HG03442 (cell line): ENCODE measurements at regions not wholly inside any gene's neighbourhood (a gene's known extent, or its start where the extent isn't known, plus 50 kb on each side); places are given as distances from the start of the nearest gene placed in this dataset.
"Not testable (repeated sequence)": the region's sequence is repeated elsewhere in the genome, so short reads cannot be mapped to it uniquely, and the experiment has no call there.

Experiments
- ATAC-seq: cut with Tn5 transposase; IDR thresholded peaks from one replicate; pipeline ENCODE4 v1.9.1; 2021; ENCODE audit warnings: mild to moderate bottlenecking, moderate library complexity; ENCODE audit not compliant: unreplicated experiment

DNA sequence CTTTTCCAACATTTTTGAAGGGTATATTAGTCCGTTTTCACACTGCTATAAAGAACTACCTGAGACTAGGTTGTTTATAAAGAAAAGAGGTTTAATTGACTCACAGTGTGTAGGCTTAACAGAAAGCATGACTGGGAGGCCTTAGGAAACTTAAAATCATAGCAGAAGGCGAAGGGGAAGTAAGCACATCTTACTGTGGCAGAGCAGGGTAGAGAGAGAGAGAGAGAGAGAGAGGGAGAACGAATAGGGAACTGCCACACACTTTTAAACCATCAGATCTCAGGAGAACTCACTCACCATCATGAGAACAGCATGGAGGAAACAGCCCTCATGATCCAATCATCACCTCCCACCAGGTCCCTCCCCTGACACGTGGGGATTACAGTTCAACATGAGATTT is 420.3 kb downstream of the SOCS6 start:
- no peak for ATAC-seq

DNA sequence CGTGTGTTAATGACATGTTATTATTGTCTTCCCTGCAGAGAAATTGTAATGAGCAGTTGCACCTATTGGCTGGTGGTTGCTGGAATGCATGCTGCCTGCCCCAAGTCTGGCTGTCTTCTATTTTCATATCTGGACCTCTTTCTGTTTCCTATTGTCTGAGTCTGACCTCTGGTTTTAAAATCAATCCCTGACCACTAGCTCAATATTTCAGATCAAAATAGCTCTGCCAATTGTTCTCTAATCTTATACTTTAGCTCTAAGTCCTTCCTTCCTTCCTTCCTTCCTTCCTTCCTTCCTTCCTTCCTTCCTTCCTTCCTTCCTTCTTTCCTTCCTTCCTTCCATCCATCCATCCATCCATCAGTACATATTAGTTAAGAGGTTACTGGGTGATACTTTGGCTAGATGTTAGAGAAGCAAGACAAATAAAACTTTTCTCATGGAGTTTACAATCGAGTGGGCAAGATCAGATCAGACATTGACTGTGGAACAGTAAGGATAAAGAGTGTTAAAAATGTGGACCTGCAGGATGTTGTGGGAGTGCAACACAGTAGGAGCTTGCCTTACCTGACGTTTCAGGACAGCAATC is 417.1 kb downstream of the SOCS6 start:
- no peak for ATAC-seq

DNA sequence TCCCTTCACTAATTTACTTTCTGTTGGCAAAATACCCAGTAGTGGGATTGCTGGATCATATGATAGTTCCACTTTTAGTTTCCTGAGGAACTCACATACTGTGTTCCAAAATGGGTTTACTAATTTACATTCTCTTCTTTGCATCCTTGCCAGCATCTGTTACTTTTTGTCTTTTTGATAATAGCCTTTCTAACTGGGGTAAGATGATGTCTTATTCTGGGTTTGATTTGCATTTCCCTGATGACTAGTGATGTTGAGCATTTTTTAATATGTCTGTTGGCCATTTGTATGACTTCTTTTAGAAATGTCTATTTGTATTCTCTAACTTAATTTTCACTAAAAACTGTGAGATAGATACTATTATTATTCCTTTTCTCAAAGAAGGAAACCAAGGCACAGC is 411.7 kb downstream of the SOCS6 start:
- ATAC-seq: no peak

DNA sequence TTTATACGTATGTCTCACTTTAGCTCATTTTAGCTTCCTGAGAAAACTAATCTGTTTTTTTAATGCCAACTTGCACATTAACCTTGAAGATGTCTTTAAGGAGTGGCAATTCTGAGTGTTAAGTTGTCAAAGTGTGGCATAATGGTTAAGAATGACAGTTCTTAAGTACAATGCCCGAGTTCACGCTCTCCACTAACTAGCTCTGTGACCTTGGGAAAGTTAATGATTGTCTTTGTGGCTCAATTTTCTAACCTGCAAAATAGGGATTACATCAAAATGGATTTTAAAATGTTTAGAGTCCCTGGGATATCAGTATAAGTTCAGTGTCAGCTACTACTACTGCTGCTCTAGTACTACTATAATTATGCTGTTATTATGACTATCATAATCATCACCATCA is 409.7 kb downstream of the SOCS6 start:
- ATAC-seq: no peak

DNA sequence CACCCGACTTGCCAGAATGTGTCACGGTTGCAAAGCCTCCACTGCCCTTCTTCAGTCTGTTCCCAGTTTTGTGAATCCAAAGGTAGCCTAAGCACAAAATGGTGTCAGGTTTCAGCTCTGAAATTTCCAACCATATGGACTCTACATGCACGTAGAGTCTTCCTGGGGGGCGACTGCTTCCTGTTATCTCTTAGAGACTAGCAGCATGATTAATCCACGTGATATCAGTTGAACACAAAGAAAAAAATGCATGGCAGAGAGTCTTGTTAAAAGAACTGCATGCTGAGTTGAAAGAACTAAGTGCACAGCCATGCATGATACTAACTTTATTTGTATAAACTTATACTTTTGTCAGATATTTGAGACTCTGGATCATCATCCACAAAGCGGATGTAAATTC is 404.4 kb downstream of the SOCS6 start:
- no peak for ATAC-seq

DNA sequence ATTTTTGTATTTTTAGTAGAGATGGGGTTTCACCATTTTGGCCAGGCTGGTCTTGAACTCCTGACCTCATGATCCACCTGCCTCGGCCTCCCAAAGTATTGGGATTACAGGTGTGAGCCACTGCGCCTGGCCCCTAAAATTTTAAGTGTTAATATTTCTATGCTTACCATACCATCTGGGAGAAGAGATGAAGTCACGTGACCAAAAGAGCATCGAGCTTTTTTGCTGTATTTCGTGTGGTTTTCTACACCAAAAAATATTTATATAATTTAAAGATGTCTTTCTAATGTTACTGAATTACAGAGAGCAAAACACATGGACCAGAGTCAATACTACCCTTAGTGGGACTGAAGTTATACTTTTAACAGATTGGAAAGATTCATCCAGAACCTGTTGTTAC is 400.9 kb downstream of the SOCS6 start:
- ATAC-seq: not testable (repeated sequence)

DNA sequence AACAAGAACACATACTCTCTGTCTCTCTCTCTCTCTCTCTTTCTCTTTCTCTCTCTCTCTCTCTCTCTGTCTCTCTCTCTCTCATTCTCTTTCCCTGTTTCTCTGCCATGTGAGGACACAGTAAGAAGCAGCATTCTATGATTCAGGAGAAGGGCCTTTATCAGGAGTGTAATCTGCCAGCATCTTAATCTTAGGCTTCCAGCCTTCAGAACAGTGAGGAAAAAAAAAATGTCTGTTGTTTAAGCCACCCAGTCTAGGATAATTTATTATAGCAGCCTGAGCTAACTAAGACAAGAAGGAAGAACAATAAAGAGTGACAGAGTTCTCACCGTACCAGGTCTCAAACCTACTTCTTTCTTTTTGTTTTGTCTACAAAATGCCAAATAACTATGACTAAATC is 399.4 kb downstream of the SOCS6 start:
- no peak for ATAC-seq

DNA sequence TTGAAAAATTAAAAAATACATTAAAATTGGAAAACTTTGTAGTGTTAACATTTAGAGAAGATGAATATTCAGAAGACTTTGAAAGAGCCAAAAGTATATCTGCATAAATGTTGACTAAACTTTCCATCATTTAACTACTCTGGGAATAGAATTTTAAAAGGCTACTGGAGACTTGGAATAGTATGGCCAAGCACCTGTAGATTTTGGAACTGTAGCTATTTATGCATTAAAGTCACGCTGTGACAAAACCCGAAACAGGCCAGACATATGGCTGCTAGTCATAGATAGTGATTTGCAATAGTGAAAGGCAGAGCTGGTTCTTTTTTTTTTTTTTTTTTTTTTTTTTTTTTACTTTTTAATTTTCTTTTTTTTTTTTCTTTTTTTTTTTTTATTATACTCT is 396.0 kb downstream of the SOCS6 start:
- ATAC-seq: no peak

DNA sequence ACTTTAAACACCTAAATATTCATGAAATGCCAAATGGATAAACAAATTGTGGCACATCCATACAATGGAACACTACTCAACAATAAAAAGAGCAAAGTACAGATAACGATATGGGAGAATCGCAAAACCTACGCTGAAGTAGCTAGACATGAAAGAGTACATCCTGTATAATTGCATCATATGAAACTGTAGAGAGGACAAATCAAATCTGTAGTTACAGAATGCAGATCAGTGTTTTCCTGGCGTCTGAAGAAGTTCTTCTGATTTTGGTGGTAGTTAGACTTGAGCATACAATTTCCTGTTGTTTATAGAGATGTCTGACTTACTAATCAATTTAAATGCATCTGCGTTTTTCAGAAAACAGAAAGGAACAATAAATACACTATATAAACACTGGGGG is 394.4 kb downstream of the SOCS6 start:
- no peak for ATAC-seq

DNA sequence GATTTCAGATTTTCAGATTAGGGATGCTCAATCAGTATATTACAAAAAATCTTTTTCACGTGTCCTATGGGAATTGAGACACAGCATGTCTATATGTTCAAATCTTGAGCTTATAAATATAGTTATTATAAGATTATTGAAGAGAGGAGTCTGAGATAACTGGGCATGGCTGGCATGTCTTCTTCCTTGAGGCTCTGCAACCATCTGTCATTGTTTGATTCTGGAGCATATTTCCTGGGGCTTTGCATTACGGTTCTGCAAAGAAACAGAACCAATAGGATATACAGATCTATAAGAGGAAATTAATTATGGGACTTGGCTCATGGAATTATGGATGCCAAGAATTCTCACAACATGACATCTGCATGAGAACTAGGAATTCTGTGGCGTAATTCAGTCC is 386.1 kb downstream of the SOCS6 start:
- ATAC-seq: no peak

DNA sequence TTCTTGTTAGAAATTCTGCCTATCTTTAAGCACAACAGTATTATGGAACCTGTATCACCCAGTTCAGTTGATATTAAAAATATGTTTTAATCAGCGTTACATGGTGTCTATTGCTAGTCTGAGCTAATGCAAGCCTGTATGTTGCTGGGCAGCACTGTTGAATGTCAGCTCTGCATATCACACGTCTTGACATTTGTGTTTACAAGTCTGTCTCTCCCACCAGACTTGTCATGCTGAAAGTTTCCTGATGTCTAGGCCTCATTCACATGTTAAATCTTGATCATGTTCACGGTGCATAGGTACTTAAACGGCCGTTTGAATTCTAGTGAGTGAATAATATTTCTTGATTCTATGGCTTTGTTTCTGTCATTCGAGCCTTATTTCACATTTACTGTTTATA is 385.0 kb downstream of the SOCS6 start:
- no peak for ATAC-seq

DNA sequence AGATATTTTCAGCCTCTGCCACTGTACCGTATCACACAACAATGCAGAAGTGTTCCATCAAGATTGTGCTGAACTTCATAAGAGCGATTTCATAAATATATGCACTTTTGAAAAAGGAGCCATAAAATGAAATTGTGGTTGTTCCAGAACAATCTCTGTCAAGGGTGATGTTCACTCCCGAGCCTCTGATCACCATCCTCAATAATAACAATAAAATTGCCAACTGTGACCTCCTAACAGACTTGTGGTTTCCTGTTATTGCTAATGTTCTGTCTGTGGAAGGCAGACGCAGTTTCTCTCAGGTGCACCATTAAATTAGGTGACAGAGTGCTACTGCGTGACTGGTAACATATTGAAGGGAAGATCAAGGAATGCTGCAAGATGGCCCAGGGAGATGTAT is 383.7 kb downstream of the SOCS6 start:
- ATAC-seq: no peak

DNA sequence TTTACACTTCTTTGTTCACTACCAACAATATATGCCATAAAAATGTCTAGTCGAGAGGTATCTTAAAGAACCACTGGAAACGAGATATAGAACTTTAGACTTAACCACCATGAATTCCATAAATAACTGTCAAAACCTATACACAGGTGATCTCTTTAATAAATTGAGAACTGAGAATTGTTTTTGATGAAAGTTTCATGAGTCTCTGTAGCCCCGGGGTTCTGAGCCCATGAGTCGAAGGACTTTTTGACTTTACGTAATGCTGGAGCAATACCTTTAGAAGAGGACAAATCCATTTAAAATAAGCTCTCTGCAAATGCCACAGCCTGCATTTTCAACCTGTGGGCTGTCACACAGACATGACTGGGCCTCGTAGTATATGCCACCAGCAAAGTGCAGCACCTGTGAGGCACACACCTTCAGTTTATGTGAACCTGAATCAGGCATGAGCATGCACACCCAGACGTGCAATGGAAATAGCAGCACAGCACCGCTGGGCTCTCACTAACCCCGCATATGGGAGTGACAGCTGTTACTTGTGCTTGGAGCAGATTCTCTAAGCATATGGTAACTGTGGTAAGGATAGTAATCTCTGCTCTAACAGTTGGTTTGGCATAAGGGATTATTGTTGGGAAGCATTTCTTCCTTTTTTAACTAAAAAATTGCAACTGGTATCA is 383.2 kb downstream of the SOCS6 start:
- no peak for ATAC-seq

DNA sequence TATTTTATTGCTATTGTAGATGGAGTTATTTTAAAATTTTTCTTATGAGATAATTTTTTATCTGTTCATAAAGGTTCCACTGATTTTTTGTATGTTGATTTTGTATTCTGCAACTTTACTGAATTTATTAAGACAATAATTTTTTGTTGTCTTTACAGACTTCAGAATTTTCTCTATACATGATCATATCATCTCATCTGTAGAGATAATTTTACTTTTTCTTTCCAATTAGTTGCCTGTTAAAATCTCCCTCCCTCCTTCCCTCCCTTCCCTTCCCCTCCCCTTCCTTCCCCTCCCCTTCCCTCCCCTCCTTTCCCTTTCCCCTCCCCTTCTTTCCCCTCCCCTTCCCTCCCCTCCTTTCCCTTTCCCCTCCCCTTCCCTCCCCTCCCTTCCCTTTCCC is 378.1 kb downstream of the SOCS6 start:
- ATAC-seq: no peak

DNA sequence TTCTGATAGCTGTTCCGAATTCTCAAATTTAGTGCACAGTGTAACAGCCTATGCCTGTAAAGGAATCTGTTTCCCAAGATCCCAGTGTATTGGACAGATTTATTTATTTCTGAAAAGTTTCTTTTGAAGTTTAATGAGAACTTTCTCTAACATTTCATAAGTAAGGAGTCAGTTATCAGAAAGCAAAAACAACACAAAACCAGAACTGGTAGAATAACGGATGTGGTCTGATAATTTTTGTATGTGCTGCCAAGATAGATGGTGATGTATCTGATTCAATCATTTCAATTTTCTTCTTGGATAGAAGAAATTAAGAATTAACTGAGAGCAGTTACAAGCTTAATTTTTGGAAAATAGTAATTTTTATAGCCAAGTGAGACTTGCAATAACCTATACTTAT is 374.3 kb downstream of the SOCS6 start:
- no peak for ATAC-seq

DNA sequence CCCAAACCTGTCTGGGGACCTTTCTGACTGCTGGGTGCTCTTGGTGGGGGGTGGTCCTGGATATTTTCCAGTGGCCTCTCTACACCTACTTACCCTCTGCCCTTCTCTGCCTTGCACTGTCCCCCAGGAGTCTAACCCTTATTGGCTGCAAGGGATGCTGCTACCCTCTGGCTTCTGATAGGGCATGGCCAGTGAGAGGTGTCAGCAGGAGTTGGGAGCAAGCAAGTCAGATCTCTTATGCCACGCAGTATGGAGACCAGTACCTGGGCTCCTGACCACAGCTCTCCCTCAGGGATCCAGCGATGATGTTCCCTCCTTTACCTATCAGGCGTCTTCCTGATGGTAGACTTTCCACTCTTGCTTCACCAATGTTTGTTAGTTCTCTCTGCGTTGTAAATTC is 373.7 kb downstream of the SOCS6 start:
- ATAC-seq: no peak

DNA sequence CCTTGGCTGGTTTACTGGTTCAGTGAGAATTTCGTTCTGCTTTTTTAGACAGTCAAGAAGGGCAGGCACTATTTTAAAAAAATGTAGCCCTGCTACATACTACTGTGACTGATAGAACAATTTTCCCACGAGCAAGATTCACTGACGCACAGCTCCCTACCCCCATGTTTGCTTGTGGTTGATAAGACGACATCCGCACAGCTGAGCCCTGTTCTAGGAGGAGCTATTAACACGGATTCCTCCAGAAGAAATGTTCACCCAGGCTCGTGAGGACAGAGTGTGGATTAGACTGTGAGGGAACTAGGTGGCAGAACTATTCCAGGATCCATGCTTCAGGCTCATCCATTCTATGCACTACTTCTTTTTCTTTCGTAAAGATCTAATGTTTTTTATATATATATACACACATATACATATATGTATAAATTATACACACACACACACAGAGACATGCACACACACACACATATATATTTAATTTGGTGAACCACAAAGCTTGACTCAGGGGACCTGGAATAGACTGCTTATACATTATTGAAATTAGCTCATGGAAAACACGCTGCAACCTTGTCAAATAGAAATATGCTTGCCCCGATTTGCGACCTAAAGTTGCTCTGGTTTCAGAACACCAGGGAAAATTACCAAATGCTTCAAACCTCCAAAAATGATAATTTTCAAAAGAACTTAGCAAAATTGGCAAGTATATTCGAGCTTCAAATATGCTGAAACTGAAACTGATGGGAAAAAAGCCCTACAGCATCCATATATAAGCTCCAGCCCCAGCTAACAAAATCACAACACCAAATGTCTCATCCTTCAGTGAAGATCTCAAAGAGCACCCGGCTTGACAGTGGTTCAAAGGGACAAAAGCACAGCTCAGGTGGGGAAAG is 370.4 kb downstream of the SOCS6 start:
- ATAC-seq: no peak

DNA sequence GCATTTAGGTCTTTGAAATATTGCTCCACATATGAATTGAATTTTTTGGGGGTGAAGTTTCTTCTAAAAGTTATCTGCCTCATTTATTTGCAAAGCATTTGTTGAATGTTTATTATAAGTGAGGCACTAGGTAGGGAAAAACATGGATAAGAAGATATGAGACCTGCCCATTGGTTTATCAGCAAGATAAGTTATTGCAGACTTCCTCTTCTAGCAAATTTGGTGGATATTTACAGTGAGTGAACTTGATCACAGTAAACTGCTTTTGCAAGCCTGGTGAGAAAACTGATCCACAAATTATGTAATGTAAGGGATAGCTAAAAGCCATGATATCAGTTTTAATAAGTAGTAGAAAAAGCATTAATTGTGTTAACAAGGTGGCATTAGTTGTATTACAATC is 364.8 kb downstream of the SOCS6 start:
- no peak for ATAC-seq

DNA sequence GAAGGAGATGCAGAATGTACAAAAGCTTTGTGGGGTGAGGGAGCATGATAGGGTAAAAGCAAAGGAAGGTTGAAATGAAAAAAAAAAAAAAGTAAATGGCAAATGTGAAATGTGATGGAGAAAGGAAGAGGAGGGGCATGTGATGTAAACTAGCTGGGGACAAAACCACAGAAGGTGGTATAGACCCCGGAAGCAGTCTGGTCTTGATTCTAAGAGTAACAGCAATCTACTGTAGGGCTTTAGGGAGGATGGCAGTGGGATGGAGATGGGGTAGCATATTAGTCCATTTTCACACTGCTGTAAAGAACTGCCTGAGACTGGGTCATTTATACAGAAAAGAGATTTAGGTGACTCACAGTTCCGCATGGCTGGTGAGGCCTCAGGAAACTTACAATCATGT is 362.0 kb downstream of the SOCS6 start:
- no peak for ATAC-seq

DNA sequence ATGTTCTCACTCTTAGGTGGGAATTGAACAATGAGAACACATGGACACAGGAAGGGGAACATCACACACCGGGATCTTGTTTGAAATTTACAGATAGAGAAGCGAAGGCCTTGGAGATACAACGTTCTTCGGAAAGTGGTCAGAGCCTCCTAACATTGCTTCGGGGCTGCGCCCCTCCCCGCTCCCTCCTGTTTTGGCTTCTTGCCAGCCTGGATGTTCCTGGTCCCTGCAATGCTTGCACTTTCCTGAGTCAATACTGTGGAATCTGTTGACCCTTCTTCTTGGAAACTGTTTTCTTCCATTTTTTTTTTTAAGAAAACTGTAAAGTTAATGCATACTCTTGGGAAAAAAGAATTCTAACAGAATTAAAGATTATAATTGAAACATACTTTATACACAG is 360.8 kb downstream of the SOCS6 start:
- no peak for ATAC-seq

DNA sequence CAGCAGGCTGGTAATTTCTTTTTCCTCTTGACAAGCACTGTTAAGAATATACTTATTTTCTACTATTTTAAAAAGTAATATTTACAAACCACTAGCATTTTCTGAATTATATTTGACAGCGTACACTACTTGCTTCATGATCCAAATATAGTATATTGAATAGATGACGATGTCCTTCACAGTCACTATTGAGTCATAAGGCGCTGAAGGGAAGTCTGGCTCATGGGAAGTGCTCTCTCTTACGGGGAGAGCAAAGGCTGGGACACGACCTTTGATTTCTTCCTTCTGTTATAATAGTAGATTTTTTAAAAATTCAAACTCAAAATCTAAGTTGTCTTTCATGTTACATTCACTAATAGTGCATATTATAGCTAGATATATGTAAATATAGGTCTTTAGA is 357.1 kb downstream of the SOCS6 start:
- ATAC-seq: no peak

DNA sequence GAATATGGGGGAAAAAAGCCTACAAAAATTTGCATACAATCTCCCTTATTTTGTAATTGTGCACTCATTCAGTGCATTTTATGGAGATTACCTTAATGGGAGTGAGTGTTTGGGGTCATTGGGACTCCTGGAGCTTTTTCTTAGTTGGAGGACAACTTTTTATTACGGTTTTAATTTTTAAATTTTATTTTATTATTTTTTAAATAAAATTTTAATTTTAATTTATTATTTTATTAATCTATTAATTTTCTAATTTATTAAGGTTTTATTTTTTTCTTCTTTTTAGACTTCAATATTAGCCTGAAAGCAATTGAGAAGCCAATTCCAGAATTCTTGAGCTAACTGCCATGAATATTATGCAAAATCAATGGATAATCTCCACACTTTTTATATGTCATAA is 355.0 kb downstream of the SOCS6 start:
- ATAC-seq: no peak
